Lower leg skin (tissue), 4 donors: ENCODE measurements at regions not wholly inside any gene's neighbourhood (a gene's known extent, or its start where the extent isn't known, plus 50 kb on each side); places are given as distances from the start of the nearest gene placed in this dataset.
"Not testable (repeated sequence)": the region's sequence is repeated elsewhere in the genome, so short reads cannot be mapped to it uniquely, and the experiment has no call there.

Source experiments
- DNase-seq, 2 donors: peaks; one replicate each; pipeline ENCODE4 v3.0.0-alpha.2; 2019; ENCODE audit warnings: low spot score in 2 of 2
- H3K4me3 ChIP-seq: fragments of 200-600 bp; sonication (generic); 2 replicates; pipeline ENCODE4 v1.5.1; 2017; ENCODE audit warnings: mild to moderate bottlenecking, low read depth; ENCODE audit not compliant: poor library complexity, severe bottlenecking
- POLR2A ChIP-seq, 2 donors: fragments of 450-650 bp; IDR thresholded peaks; one replicate each; pipeline ENCODE4 v1.6.1; 2016 to 2017; ENCODE audit warnings: antibody characterized with exemption in 2 of 2, mild to moderate bottlenecking in 1 of 2, moderate library complexity in 1 of 2
- WGBS, 2 donors: methylation state at CpG; one replicate each; pipeline ENCODE4 v1.1.5; 2018; 5-methylcytosine and 5-hydroxymethylcytosine counted together
- intact Hi-C: fragments of 100-400 bp; cut with DNase I; formaldehyde crosslinking; loops from one replicate; pipeline ENCODE4 v1.15.0; 2023; ENCODE audit warnings: low total_unique reads
- TF ChIP-seq, protein P1 (sequence below), 3 donors: fragments of 450-650 bp; IDR thresholded peaks; one replicate each; pipeline ENCODE4 v1.5.1; 2016; ENCODE audit warnings: antibody characterized with exemption in 3 of 3, mild to moderate bottlenecking in 3 of 3, moderate library complexity in 2 of 3

GRCh38 chr9:87206064-87206661 is 258.9 kb upstream of the GAS1 start:
- no peak for DNase-seq
- H3K4me3 ChIP-seq, result no peak overlapping the region
- TF ChIP-seq, protein P1, sequence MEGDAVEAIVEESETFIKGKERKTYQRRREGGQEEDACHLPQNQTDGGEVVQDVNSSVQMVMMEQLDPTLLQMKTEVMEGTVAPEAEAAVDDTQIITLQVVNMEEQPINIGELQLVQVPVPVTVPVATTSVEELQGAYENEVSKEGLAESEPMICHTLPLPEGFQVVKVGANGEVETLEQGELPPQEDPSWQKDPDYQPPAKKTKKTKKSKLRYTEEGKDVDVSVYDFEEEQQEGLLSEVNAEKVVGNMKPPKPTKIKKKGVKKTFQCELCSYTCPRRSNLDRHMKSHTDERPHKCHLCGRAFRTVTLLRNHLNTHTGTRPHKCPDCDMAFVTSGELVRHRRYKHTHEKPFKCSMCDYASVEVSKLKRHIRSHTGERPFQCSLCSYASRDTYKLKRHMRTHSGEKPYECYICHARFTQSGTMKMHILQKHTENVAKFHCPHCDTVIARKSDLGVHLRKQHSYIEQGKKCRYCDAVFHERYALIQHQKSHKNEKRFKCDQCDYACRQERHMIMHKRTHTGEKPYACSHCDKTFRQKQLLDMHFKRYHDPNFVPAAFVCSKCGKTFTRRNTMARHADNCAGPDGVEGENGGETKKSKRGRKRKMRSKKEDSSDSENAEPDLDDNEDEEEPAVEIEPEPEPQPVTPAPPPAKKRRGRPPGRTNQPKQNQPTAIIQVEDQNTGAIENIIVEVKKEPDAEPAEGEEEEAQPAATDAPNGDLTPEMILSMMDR (IDR thresholded peaks at IDR 0.05), result no peak
- TF ChIP-seq POLR2A (IDR thresholded peaks at IDR 0.05), result no peak
- whole genome bisulfite sequencing, 2 donors, result 83 to 88% methylated on average over 7 of the region's 7 CpGs
- intact Hi-C loops, result no loop called here

DNA sequence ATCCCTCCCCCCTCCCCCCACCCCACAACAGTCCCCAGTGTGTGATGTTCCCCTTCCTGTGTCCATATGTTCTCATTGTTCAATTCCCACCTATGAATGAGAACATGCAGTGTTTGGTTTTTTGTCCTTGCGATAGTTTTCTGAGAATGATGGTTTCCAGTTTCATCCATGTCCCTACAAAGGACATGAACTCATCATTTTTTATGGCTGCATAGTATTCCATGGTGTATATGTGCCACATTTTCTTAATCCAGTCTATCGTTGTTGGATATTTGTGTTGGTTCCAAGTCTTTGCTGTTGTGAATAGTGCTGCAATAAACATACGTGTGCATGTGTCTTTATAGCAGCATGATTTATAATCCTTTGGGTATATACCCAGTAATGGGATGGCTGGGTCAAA is 263.4 kb upstream of the GAS1 start:
- H3K4me3 ChIP-seq, DNase-seq, intact Hi-C loops: not testable (repeated sequence)
- 89 to 98% methylated on average over 3 of the region's 3 CpGs for WGBS, 2 donors

- intact Hi-C loops, result no loop called here
- no peak for TF ChIP-seq POLR2A (IDR thresholded peaks at IDR 0.05)
- TF ChIP-seq, protein P1 (IDR thresholded peaks at IDR 0.05), result no peak
- no peak for DNase-seq
- no peak overlapping the region for H3K4me3 ChIP-seq
- 87 to 91% methylated on average over 2 of the region's 2 CpGs for WGBS, 2 donors
Observed at GRCh38 chr9:87211669-87212068, 264.4 kb upstream of the GAS1 start.

DNA sequence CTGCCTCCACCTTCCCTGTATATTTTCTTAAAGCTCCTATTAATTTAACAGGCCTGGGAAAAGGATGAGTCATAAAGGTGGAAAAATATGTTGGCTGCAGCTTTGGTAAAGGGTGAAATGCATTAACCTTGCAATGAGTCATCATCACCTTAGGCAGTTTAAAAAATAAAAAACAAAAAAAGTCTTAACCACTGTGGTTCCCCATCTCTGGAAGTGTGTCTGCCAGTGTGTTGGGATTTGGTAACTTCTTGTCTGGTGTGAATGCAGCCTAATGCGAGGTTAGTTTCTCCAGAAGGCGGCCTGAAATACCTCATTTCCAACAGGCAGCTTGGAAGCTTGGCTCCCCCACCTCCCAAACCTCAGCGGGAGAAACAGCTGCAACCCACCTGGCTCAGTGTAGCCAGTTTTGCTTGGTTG is 265.3 kb upstream of the GAS1 start:
- TF ChIP-seq, protein P1 (IDR thresholded peaks at IDR 0.05), result no peak
- TF ChIP-seq POLR2A (IDR thresholded peaks at IDR 0.05), result no peak
- 45 to 46% methylated on average over 3 of the region's 3 CpGs for WGBS, 2 donors
- no peak overlapping the region for H3K4me3 ChIP-seq
- intact Hi-C loops, result no loop called here
- DNase-seq, result no peak

DNA sequence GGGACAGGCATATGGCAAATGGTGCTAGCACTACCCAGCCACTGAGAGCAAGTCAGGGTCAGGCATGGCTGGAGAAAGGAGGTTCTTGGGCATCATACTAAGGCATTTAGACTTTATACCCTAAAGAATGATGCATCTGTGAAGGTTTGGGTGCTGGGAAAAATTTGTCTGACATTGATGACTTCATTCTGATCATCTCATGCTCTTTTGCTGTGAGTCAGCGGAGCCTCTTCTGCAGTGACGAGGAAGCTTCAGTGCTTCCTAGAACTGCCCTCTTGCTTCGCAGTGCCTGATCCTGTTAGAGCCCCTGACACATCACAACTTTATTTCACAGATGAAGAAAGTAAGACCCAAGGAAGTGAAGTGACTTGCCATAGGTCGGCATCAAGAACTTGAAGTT is 266.6 kb upstream of the GAS1 start:
- intact Hi-C loops, result no loop called here
- H3K4me3 ChIP-seq, result no peak overlapping the region
- TF ChIP-seq POLR2A (IDR thresholded peaks at IDR 0.05), result no peak
- TF ChIP-seq, protein P1 (IDR thresholded peaks at IDR 0.05), result no peak
- no peak for DNase-seq
- WGBS, 2 donors, result 90 to 97% methylated on average over 4 of the region's 4 CpGs

GRCh38 chr9:87214991-87215390 is 267.7 kb upstream of the GAS1 start:
- 88 to 95% methylated on average over 3 of the region's 3 CpGs for WGBS, 2 donors
- TF ChIP-seq, protein P1 (IDR thresholded peaks at IDR 0.05), result no peak
- no peak for TF ChIP-seq POLR2A (IDR thresholded peaks at IDR 0.05)
- no peak for DNase-seq
- intact Hi-C loops, result no loop called here
- no peak overlapping the region for H3K4me3 ChIP-seq
